Panc1 (cell line): ENCODE measurements at regions not wholly inside any gene's neighbourhood (a gene's known extent, or its start where the extent isn't known, plus 50 kb on each side); places are given as distances from the start of the nearest gene placed in this dataset.

Experiments used
- ATAC-seq: fragments of 200-7000 bp; cut with Tn5 transposase; 2 replicates; pipeline ENCODE4 v1.9.1; 2020; ENCODE audit warnings: mild to moderate bottlenecking, moderate library complexity
- BruUV-seq: library from RNA; stranded (reverse); fragments of 400-500 nt; replicated peaks from 2 replicates; lab custom pipeline; 2021; lab: Mats Ljungman, UMichigan
- CTCF ChIA-PET: fragments of 300-600 bp; sonication (Branson Sonifier 250); formaldehyde crosslinking; loops from one replicate; lab custom pipeline; 2022; ENCODE audit warnings: antibody characterized with exemption; lab: Charles Lee
- POLR2A ChIA-PET: fragments of 300-600 bp; sonication (Branson Sonifier 250); formaldehyde crosslinking; loops from one replicate; lab custom pipeline; 2022; ENCODE audit warnings: antibody characterized with exemption; lab: Charles Lee
- DNase-seq: peaks from one replicate; pipeline ENCODE4 v3.0.0-alpha.2; 2010; ENCODE audit warnings: low read depth, low spot score
- H3K27ac ChIP-seq: 2 replicates; pipeline ENCODE4 v1.5.1; 2011; ENCODE audit warnings: mild to moderate bottlenecking, low read length, inconsistent platforms
- H3K27me3 ChIP-seq: fragments of 200-500 bp; sonication (Bioruptor generic); 2 replicates; pipeline ENCODE4 v1.6.0; 2014; ENCODE audit warnings: low read length, inconsistent platforms; ENCODE audit not compliant: control insufficient read depth, insufficient read depth
- H3K36me3 ChIP-seq: fragments of 200-500 bp; sonication (Bioruptor generic); 2 replicates; pipeline ENCODE4 v1.5.1; 2014; ENCODE audit warnings: inconsistent platforms, mild to moderate bottlenecking, low read length, moderate library complexity; ENCODE audit not compliant: control insufficient read depth, insufficient read depth
- H3K4me1 ChIP-seq: 2 replicates; pipeline ENCODE4 v1.5.1; 2011; ENCODE audit warnings: inconsistent platforms, mild to moderate bottlenecking, low read length, moderate library complexity; ENCODE audit not compliant: control insufficient read depth, insufficient read depth
- H3K4me3 ChIP-seq, 2 experiments: 2 replicates each; pipeline ENCODE4 v1.5.1; 2011 to 2012; ENCODE audit warnings: low read depth in 2 of 2, low read length in 2 of 2, mild to moderate bottlenecking in 2 of 2, inconsistent platforms in 1 of 2, moderate library complexity in 1 of 2
- H3K9me3 ChIP-seq: fragments of 200-500 bp; sonication (Bioruptor generic); 2 replicates; pipeline ENCODE4 v1.5.1; 2014; ENCODE audit warnings: low read depth, mild to moderate bottlenecking, inconsistent platforms, low read length, moderate library complexity; ENCODE audit not compliant: control insufficient read depth, insufficient read depth
- CTCF ChIP-seq: fragments of 450-650 bp; IDR thresholded peaks from 2 replicates; pipeline ENCODE4 v1.5.1; 2017; ENCODE audit warnings: mild to moderate bottlenecking
- POLR2AphosphoS5 ChIP-seq: IDR thresholded peaks from 2 replicates; pipeline ENCODE4 v1.6.1; 2012; ENCODE audit warnings: mild to moderate bottlenecking, low read depth, low read length, moderate library complexity
- REST ChIP-seq, 2 experiments: IDR thresholded peaks; 2 replicates each; pipeline ENCODE4 v1.6.1; 2011 to 2012; ENCODE audit warnings: low read depth in 2 of 2, control low read depth in 1 of 2, low read length in 1 of 2, mild to moderate bottlenecking in 1 of 2, moderate library complexity in 1 of 2; ENCODE audit not compliant: insufficient read depth in 1 of 2
- SIN3A ChIP-seq: IDR thresholded peaks from 2 replicates; pipeline ENCODE4 v1.6.1; 2012; ENCODE audit warnings: low read depth, mild to moderate bottlenecking, low read length, moderate library complexity, borderline replicate concordance; ENCODE audit not compliant: insufficient read depth
- TCF7L2 ChIP-seq: IDR thresholded peaks from 2 replicates; pipeline ENCODE4 v1.6.1; 2011; ENCODE audit warnings: mild to moderate bottlenecking, low read depth, low read length, inconsistent platforms
- in situ Hi-C: cut with HindIII; loops from 2 replicates; pipeline ENCODE4 v1.10.0; 2016; ENCODE audit warnings: low sequenced_read_pairs, low pct_unique_long_range_greater_than_20kb
- intact Hi-C: fragments of 100-400 bp; cut with micrococcal nuclease; formaldehyde crosslinking; loops from one replicate; pipeline ENCODE4 v1.10.0; 2022; ENCODE audit not compliant: unreplicated experiment

GRCh38 chr2:239762106-239762505, 263.0 kb downstream of the NDUFA10 start:
- BruUV-seq, result no TSS peak
- DNase-seq (no peak), ATAC-seq (no peak)
- in situ Hi-C loops, result no loop called here
- H3K27me3 ChIP-seq, result peaks cover 8% of the 10 kb centered on the region; the same call in 1 of the 2 replicates
- no peaks in the 10 kb centered on the region for H3K9me3 ChIP-seq
- no peaks in the 10 kb centered on the region for H3K36me3 ChIP-seq
- CTCF ChIA-PET, result no interaction called here
- H3K4me1 ChIP-seq, result peaks cover 7% of the 10 kb centered on the region; the same call in 1 of the 2 replicates
- TF ChIP-seq CTCF (no peak), POLR2AphosphoS5 (no peak), TCF7L2 (no peak)
- POLR2A ChIA-PET, result no interaction called here
- intact Hi-C loops, result no loop called here
- H3K4me3 ChIP-seq, result no peak overlapping the region
- no peak overlapping the region for H3K27ac ChIP-seq

- Histone ChIP-seq H3K4me1 (peaks cover 7% of the 10 kb centered on the region; the same call in 1 of the 2 replicates), H3K27ac (no peak overlapping the region), H3K36me3 (no peaks in the 10 kb centered on the region), H3K27me3 (peaks cover 8% of the 10 kb centered on the region; the same call in 1 of the 2 replicates), H3K4me3 (no peak overlapping the region), H3K9me3 (no peaks in the 10 kb centered on the region)
- no peak for ATAC-seq
- ChIA-PET CTCF (no interaction called here), POLR2A (no interaction called here)
- BruUV-seq, result no TSS peak
- intact Hi-C loops, result no loop called here
- in situ Hi-C loops, result no loop called here
- no peak for DNase-seq
- TF ChIP-seq CTCF, result no peak
- TF ChIP-seq POLR2AphosphoS5, result no peak
- no peak for TF ChIP-seq TCF7L2
- TF ChIP-seq REST (IDR thresholded peaks at IDR 0.05; ENCODE audit: insufficient read depth in 1 of 2, low read depth in 2 of 2, low read length in 1 of 2), result no peak
- TF ChIP-seq SIN3A, result no peak
Measured at GRCh38 chr2:239760596-239760995, 264.5 kb downstream of the NDUFA10 start.
